GM12878 (cell line): ENCODE measurements at regions not wholly inside any gene's neighbourhood (a gene's known extent, or its start where the extent isn't known, plus 50 kb on each side); places are given as distances from the start of the nearest gene placed in this dataset.

Experiments used
- ATAC-seq: fragments of 200-7000 bp; cut with Tn5 transposase; 3 replicates; pipeline ENCODE4 v1.9.1; 2020; ENCODE audit warnings: mild to moderate bottlenecking, moderate library complexity
- BruUV-seq: library from RNA; stranded (reverse); fragments of 400-500 nt; replicated peaks from 2 replicates; lab custom pipeline; 2021; lab: Mats Ljungman, UMichigan
- CTCF ChIA-PET: fragments of 300-600 bp; sonication (Branson Sonifier 250); formaldehyde crosslinking; extraction: SDS; loops from one replicate; lab custom pipeline; 2021; ENCODE audit warnings: inconsistent platforms; lab: Yijun Ruan, JAX
- POLR2A ChIA-PET: fragments of 350-600 bp; formaldehyde crosslinking; extraction: SDS; loops from one replicate; lab custom pipeline; 2021; ENCODE audit warnings: inconsistent platforms; lab: Charles Lee
- RAD21 ChIA-PET: fragments of 300-600 bp; sonication (Branson Sonifier 250); formaldehyde crosslinking; loops from one replicate; lab custom pipeline; 2023; ENCODE audit warnings: antibody characterized with exemption; ENCODE audit not compliant: unreplicated experiment; lab: Charles Lee
- SMC1A ChIA-PET: fragments of 300-600 bp; sonication (Branson Sonifier 250); formaldehyde crosslinking; loops from one replicate; lab custom pipeline; 2023; ENCODE audit not compliant: unreplicated experiment, uncharacterized antibody; lab: Charles Lee
- DNase-seq: peaks from one replicate; pipeline ENCODE4 v3.0.0-alpha.2; 2011; ENCODE audit warnings: low read depth, low spot score
- FAIRE-seq: peaks from 3 replicates; lab custom pipeline; 2011; peaks lifted over from hg19 to GRCh38; lab: Jason Lieb, UNC
- H2AFZ ChIP-seq: 2 replicates; pipeline ENCODE4 v1.6.0; 2011; ENCODE audit warnings: low read depth, low read length, control low read depth; ENCODE audit not compliant: control insufficient read depth
- H3K27ac ChIP-seq: 2 replicates; pipeline ENCODE4 v1.5.1; 2011; ENCODE audit warnings: control low read depth; ENCODE audit not compliant: control insufficient read depth, insufficient read depth
- H3K27me3 ChIP-seq, 2 experiments: replicated peaks in 1 of 2; 2 replicates each; pipeline versions ENCODE4 v1.6.0 to v1.6.1; 2011; ENCODE audit warnings: low read length in 1 of 2; ENCODE audit not compliant: control insufficient read depth in 2 of 2, insufficient read depth in 2 of 2
- H3K36me3 ChIP-seq, 2 experiments: 2 replicates each; pipeline ENCODE4 v1.5.1; 2011; ENCODE audit warnings: low read length in 1 of 2; ENCODE audit not compliant: control insufficient read depth in 2 of 2, insufficient read depth in 2 of 2
- H3K4me1 ChIP-seq: 2 replicates; pipeline ENCODE4 v1.6.1; 2011; ENCODE audit warnings: mild to moderate bottlenecking, low read length, moderate library complexity, mixed read lengths; ENCODE audit not compliant: control insufficient read depth, insufficient read depth
- H3K4me2 ChIP-seq: 2 replicates; pipeline ENCODE4 v1.6.0; 2011; ENCODE audit warnings: control low read depth; ENCODE audit not compliant: control insufficient read depth, insufficient read depth
- H3K4me3 ChIP-seq: fragments of 200-600 bp; sonication (generic); 2 replicates; pipeline ENCODE4 v1.5.1; 2016
- H3K79me2 ChIP-seq: 2 replicates; pipeline ENCODE4 v1.6.0; 2011; ENCODE audit warnings: low read length; ENCODE audit not compliant: control insufficient read depth, insufficient read depth
- H3K9ac ChIP-seq: 2 replicates; pipeline ENCODE4 v1.8.0; 2011; ENCODE audit warnings: low read length, control low read depth, mixed read lengths; ENCODE audit not compliant: control insufficient read depth, insufficient read depth
- H3K9me3 ChIP-seq: replicated peaks from 3 replicates; pipeline ENCODE4 v1.5.1; 2011; ENCODE audit warnings: mild to moderate bottlenecking, low read length; ENCODE audit not compliant: control insufficient read depth, insufficient read depth
- H4K20me1 ChIP-seq: 2 replicates; pipeline ENCODE4 v1.6.0; 2011; ENCODE audit not compliant: control insufficient read depth, insufficient read depth
- CEBPZ ChIP-seq: fragments of 150-350 bp; IDR thresholded peaks from 2 replicates; pipeline ENCODE4 v1.6.1; 2016; ENCODE audit warnings: low read depth, low read length
- HSF1 ChIP-seq: fragments of 150-350 bp; IDR thresholded peaks from 2 replicates; pipeline ENCODE4 v1.6.1; 2014; ENCODE audit warnings: mild to moderate bottlenecking, low read depth, low read length
- IKZF1 ChIP-seq: fragments of 450-650 bp; conservative IDR thresholded peaks from 2 replicates; pipeline ENCODE4 v1.6.1; 2017; ENCODE audit warnings: antibody characterized with exemption, mild to moderate bottlenecking
- IKZF2 ChIP-seq, 2 experiments: fragments of 450-650 bp; IDR thresholded peaks; 2 replicates each; pipeline ENCODE4 v1.6.1; 2017; ENCODE audit warnings: mild to moderate bottlenecking in 2 of 2, moderate library complexity in 2 of 2
- KAT2A ChIP-seq: conservative IDR thresholded peaks from 2 replicates; pipeline ENCODE4 v1.6.1; 2011; ENCODE audit warnings: low read depth, low read length; ENCODE audit not compliant: control insufficient read depth
- NKRF ChIP-seq: fragments of 450-650 bp; conservative IDR thresholded peaks from 2 replicates; pipeline ENCODE4 v1.6.1; 2017; ENCODE audit warnings: mild to moderate bottlenecking, moderate library complexity
- RAD21 ChIP-seq: IDR thresholded peaks from 2 replicates; pipeline ENCODE4 v1.6.1; 2011; ENCODE audit warnings: mild to moderate bottlenecking, low read depth, low read length, moderate library complexity; ENCODE audit not compliant: insufficient read depth
- SREBF1 ChIP-seq: IDR thresholded peaks from 2 replicates; pipeline ENCODE4 v1.6.1; 2012; ENCODE audit warnings: mild to moderate bottlenecking, low read length
- WGBS: methylation state at CpG from one replicate; pipeline ENCODE4 v1.1.6; 2016; ENCODE audit warnings: low lambda C conversion rate; ENCODE audit not compliant: insufficient replicate concordance, insufficient coverage; ENCODE audit errors: missing lambda C conversion rate; 5-methylcytosine and 5-hydroxymethylcytosine counted together
- in situ Hi-C: fragments of 300-500 bp; cut with MboI; formaldehyde crosslinking; loops from 9 replicates; pipeline ENCODE4 v1.14.3; 2018; ENCODE audit warnings: mixed read lengths
- intact Hi-C: fragments of 100-400 bp; cut with micrococcal nuclease; formaldehyde crosslinking; loops from one replicate; pipeline ENCODE4 v1.14.2; 2022; ENCODE audit not compliant: unreplicated experiment

GRCh38 chr11:88041679-88042078, 133.6 kb downstream of the RAB38 start:
- BruUV-seq = no TSS peak
- no peaks in the 10 kb centered on the region for H4K20me1 ChIP-seq
- WGBS = 76% methylated on average over 2 of the region's 2 CpGs
- H2AFZ ChIP-seq = no peak overlapping the region
- H3K4me3 ChIP-seq = no peak overlapping the region
- no peaks in the 10 kb centered on the region; a peak in 2 of 4 replicates for H3K27me3 ChIP-seq
- no peak overlapping the region for H3K27ac ChIP-seq
- H3K4me2 ChIP-seq = no peak overlapping the region
- POLR2A ChIA-PET = no interaction called here
- in situ Hi-C loops = no loop called here
- H3K36me3 ChIP-seq = no peaks in the 10 kb centered on the region
- RAD21 ChIA-PET = no interaction called here
- CTCF ChIA-PET = no interaction called here
- SMC1A ChIA-PET = interaction anchor here (0.6 kb wide), 1 partner anchor 26 kb away, joined by 3 read pairs; no protein-coding TSS in a partner anchor
- FAIRE-seq = no peak
- intact Hi-C loops = no loop called here
- no peak overlapping the region for H3K9ac ChIP-seq
- TF ChIP-seq NKRF (no peak), RAD21 (no peak), CEBPZ (no peak), KAT2A (no peak), IKZF2 (IDR thresholded peaks at IDR 0.05) (no peak), SREBF1 (no peak), IKZF1 (no peak), HSF1 (no peak)
- TF ChIP-seq, all 136 proteins: peak for 0
- no peak for ATAC-seq
- no peak for DNase-seq
- no peaks in the 10 kb centered on the region for H3K9me3 ChIP-seq
- H3K4me1 ChIP-seq = no peaks in the 10 kb centered on the region
- H3K79me2 ChIP-seq = no peaks in the 10 kb centered on the region
